OCI-LY1 (cell line): ENCODE measurements at regions not wholly inside any gene's neighbourhood (a gene's known extent, or its start where the extent isn't known, plus 50 kb on each side); places are given as distances from the start of the nearest gene placed in this dataset.

Experiments
- H2AFZ ChIP-seq: fragments of 200-600 bp; sonication (generic), shearing (Covaris generic); 2 replicates; pipeline ENCODE4 v1.6.0; 2014; ENCODE audit warnings: antibody characterized with exemption, mild to moderate bottlenecking, low read length
- H3F3A ChIP-seq: fragments of 200-600 bp; sonication (generic), shearing (Covaris generic); 2 replicates; pipeline ENCODE4 v1.6.0; 2014; ENCODE audit warnings: mild to moderate bottlenecking, antibody characterized with exemption, low read length, moderate library complexity; ENCODE audit not compliant: insufficient read depth
- H3K27ac ChIP-seq: fragments of 200-600 bp; sonication (generic); 2 replicates; pipeline ENCODE4 v1.5.1; 2014; ENCODE audit warnings: low read length, mixed run types, mild to moderate bottlenecking, low read depth; ENCODE audit not compliant: poor library complexity, severe bottlenecking
- H3K27me3 ChIP-seq: fragments of 200-600 bp; sonication (generic); 2 replicates; pipeline ENCODE4 v1.6.0; 2014; ENCODE audit warnings: antibody characterized with exemption, mild to moderate bottlenecking, low read length, moderate library complexity; ENCODE audit not compliant: insufficient read depth
- H3K36me3 ChIP-seq: fragments of 200-600 bp; sonication (generic); 2 replicates; pipeline ENCODE4 v1.6.1; 2014; ENCODE audit warnings: mild to moderate bottlenecking, antibody characterized with exemption, low read length, moderate library complexity, mixed read lengths; ENCODE audit not compliant: insufficient read depth
- H3K4me1 ChIP-seq: fragments of 200-600 bp; sonication (generic); 2 replicates; pipeline ENCODE4 v1.5.1; 2014; ENCODE audit warnings: mild to moderate bottlenecking, low read length, moderate library complexity; ENCODE audit not compliant: insufficient read depth, severe bottlenecking
- H3K4me2 ChIP-seq: fragments of 200-600 bp; sonication (generic), shearing (Covaris generic); 2 replicates; pipeline ENCODE4 v1.6.1; 2014; ENCODE audit warnings: low read length
- H3K4me3 ChIP-seq: fragments of 200-600 bp; sonication (generic); 2 replicates; pipeline ENCODE4 v1.5.1; 2014; ENCODE audit warnings: low read length, low read depth, mild to moderate bottlenecking, mixed read lengths; ENCODE audit not compliant: poor library complexity, severe bottlenecking
- H3K79me2 ChIP-seq: fragments of 200-600 bp; shearing (Covaris generic); 2 replicates; pipeline ENCODE4 v1.6.1; 2016; ENCODE audit warnings: mixed run types, low read length, mixed read lengths; ENCODE audit not compliant: insufficient read depth
- H3K9ac ChIP-seq: fragments of 200-600 bp; sonication (generic), shearing (Covaris generic); 2 replicates; pipeline ENCODE4 v1.6.1; 2014; ENCODE audit warnings: mild to moderate bottlenecking, low read length, mixed read lengths
- H3K9me2 ChIP-seq: fragments of 200-600 bp; sonication (generic), shearing (Covaris generic); 2 replicates; pipeline ENCODE4 v1.6.1; 2014; ENCODE audit warnings: low read depth, mild to moderate bottlenecking, low read length, mixed read lengths
- H3K9me3 ChIP-seq: fragments of 200-600 bp; shearing (Covaris generic); 2 replicates; pipeline ENCODE4 v1.6.1; 2014; ENCODE audit warnings: low read length, mixed read lengths
- H4K20me1 ChIP-seq: fragments of 200-600 bp; sonication (generic), shearing (Covaris generic); 2 replicates; pipeline ENCODE4 v1.6.0; 2016; ENCODE audit warnings: mild to moderate bottlenecking, low read length; ENCODE audit not compliant: insufficient read depth
- CTCF ChIP-seq: fragments of 200-600 bp; sonication (generic), shearing (Covaris generic); IDR thresholded peaks from 2 replicates; pipeline ENCODE4 v1.5.1; 2017; ENCODE audit warnings: mild to moderate bottlenecking, antibody characterized with exemption, low read length, moderate library complexity, mixed read lengths
- EZH2 ChIP-seq: fragments of 200-600 bp; sonication (generic), shearing (Covaris generic); IDR thresholded peaks from 2 replicates; pipeline ENCODE4 v1.8.0; 2017; ENCODE audit warnings: borderline replicate concordance, mixed run types, mild to moderate bottlenecking, antibody characterized with exemption, low read length, moderate library complexity, mixed read lengths

- H3K27ac ChIP-seq: no peak overlapping the region
- H3K4me3 ChIP-seq: no peak overlapping the region
- H3K4me1 ChIP-seq: no peaks in the 10 kb centered on the region
- no peaks in the 10 kb centered on the region for H3K79me2 ChIP-seq
- H3K4me2 ChIP-seq: no peak overlapping the region
- no peaks in the 10 kb centered on the region for H3K9me2 ChIP-seq
- H3K9me3 ChIP-seq: no peaks in the 10 kb centered on the region
- peaks cover 5% of the 10 kb centered on the region; the same call in 1 of the 2 replicates for H3K27me3 ChIP-seq
- no peaks in the 10 kb centered on the region for H3K36me3 ChIP-seq
- H3K9ac ChIP-seq: no peak overlapping the region
- TF ChIP-seq EZH2: no peak
- TF ChIP-seq CTCF: no peak
- H4K20me1 ChIP-seq: no peaks in the 10 kb centered on the region
- H2AFZ ChIP-seq: no peak overlapping the region
- no peaks in the 10 kb centered on the region for H3F3A ChIP-seq
Observed at GRCh38 chr15:31499236-31499952, 172.8 kb downstream of the KLF13 start.

DNA sequence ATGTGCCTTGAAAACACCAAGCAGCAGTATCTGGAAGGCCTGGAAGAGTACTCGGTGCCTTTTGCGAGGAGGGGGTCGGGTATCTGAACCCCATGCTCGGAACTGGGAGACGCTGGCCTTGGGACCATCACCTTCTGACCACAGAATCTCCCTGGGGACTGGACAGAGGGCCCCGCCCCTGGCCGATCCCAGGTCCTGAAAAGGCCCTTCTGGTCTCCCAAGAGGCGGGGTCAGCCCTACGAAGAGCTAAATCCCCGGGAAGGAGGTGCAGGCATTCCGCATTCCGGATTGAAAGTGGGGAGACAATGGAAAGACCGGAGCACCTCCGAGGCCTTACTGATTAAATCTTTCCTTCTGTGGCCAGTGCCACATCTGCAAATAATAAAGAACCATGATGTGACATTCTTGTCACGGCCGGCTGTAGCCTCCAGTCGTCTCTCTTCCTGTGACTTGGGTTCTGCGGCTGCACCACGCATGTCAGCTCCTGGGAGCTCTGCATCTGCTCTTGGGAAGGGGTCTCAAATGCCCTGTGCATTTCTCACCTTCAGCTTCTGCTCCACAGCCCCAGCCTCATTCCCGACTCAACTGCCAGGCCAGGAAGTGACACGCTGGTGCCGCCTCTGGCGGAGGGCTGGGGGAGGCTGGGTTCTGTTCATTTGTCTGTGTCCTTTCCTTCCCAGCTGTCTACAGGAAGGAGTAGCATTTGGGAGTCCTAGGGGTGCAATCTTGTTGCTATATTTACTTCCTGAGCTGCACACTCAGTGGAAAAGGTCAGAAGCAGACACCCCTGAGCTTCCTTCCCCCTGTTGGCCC, 173.5 kb downstream of the KLF13 start:
- Histone ChIP-seq H4K20me1 (no peaks in the 10 kb centered on the region), H3K4me3 (no peak overlapping the region), H3F3A (no peaks in the 10 kb centered on the region), H3K27me3 (peaks cover 5% of the 10 kb centered on the region; the same call in 1 of the 2 replicates), H3K9ac (no peak overlapping the region), H3K36me3 (no peaks in the 10 kb centered on the region), H3K27ac (no peak overlapping the region), H3K9me3 (no peaks in the 10 kb centered on the region), H3K9me2 (no peaks in the 10 kb centered on the region), H3K4me1 (no peaks in the 10 kb centered on the region), H2AFZ (no peak overlapping the region), H3K4me2 (no peak overlapping the region), H3K79me2 (no peaks in the 10 kb centered on the region)
- TF ChIP-seq EZH2: no peak
- TF ChIP-seq CTCF: no peak

- TF ChIP-seq CTCF: no peak
- no peak for TF ChIP-seq EZH2
- no peaks in the 10 kb centered on the region for H3F3A ChIP-seq
- H3K9ac ChIP-seq: no peak overlapping the region
- no peak overlapping the region for H3K4me3 ChIP-seq
- no peaks in the 10 kb centered on the region for H3K9me2 ChIP-seq
- no peak overlapping the region for H3K27ac ChIP-seq
- H3K79me2 ChIP-seq: no peaks in the 10 kb centered on the region
- H3K36me3 ChIP-seq: no peaks in the 10 kb centered on the region
- H3K9me3 ChIP-seq: no peaks in the 10 kb centered on the region
- peaks cover 5% of the 10 kb centered on the region; the same call in 1 of the 2 replicates for H3K27me3 ChIP-seq
- H3K4me2 ChIP-seq: no peak overlapping the region
- H3K4me1 ChIP-seq: no peaks in the 10 kb centered on the region
- H4K20me1 ChIP-seq: no peaks in the 10 kb centered on the region
- no peak overlapping the region for H2AFZ ChIP-seq
Observed at GRCh38 chr15:31500766-31501449, 174.3 kb downstream of the KLF13 start.
